ENCODE measurements at regions not wholly inside any gene's neighbourhood (a gene's known extent, or its start where the extent isn't known, plus 50 kb on each side); places are given as distances from the start of the nearest gene placed in this dataset.

DNA sequence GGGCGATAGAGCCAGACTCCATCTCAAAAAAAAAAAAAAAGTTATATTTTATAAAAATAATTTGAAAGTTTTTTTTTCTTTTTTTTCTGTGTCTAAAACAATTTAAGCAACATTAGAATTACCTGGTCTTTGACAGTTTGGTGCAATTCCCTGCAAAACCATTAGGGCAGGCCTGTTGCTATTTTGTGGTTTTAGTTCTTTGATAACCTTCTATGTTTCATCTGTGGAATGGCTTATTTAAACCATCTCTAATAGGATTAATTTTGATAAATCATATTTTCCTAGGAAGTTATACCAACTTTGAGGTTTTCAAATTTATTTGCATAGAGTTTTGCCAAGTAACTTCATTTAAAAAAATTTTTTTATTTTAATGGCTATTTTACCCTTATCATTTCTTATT is 141.2 kb upstream of the TWIST2 start:
- Histone ChIP-seq H3K9me3 (ENCODE audit: control insufficient read depth, insufficient read depth, low read depth, low read length) (no peaks in the 10 kb centered on the region), H3K27ac (ENCODE audit: low read length) (no peak overlapping the region), H3K27me3 (ENCODE audit: control insufficient read depth, insufficient read depth, low read length) (no peaks in the 10 kb centered on the region; the same call in 1 of the 2 replicates), H3K4me1 (ENCODE audit: control insufficient read depth, insufficient read depth, low read length) (no peaks in the 10 kb centered on the region), H3K36me3 (ENCODE audit: control insufficient read depth, insufficient read depth, low read length) (no peaks in the 10 kb centered on the region), H3K4me3 (ENCODE audit: low read depth in 2 of 2, low read length in 2 of 2) (no peak overlapping the region)
- CTCF ChIA-PET, result interaction anchor here (0.7 kb wide), 1 partner anchor 233 kb away, joined by 3 read pairs; no protein-coding TSS in a partner anchor
- TF ChIP-seq POLR2AphosphoS5 (IDR thresholded peaks at IDR 0.05; ENCODE audit: low read depth, low read length) (no peak), REST (IDR thresholded peaks at IDR 0.05; ENCODE audit: insufficient read depth in 1 of 2, low read depth in 2 of 2, low read length in 1 of 2) (no peak), CTCF (IDR thresholded peaks at IDR 0.05) (no peak), SIN3A (IDR thresholded peaks at IDR 0.05; ENCODE audit: borderline replicate concordance, insufficient read depth, low read depth, low read length) (no peak), TCF7L2 (IDR thresholded peaks at IDR 0.05; ENCODE audit: low read depth, low read length) (no peak)
- ATAC-seq, result no peak
- POLR2A ChIA-PET, result no interaction called here
- no TSS peak for BruUV-seq (replicated peaks)
- in situ Hi-C loops (cut with HindIII; ENCODE audit: low pct_unique_long_range_greater_than_20kb, low sequenced_read_pairs), result no loop called here
- intact Hi-C loops (cut with micrococcal nuclease; ENCODE audit: unreplicated experiment), result no loop called here
- no peak for DNase-seq (ENCODE audit: low read depth, low spot score)

- no peak for DNase-seq (ENCODE audit: low read depth, low spot score)
- BruUV-seq (replicated peaks), result no TSS peak
- H3K4me1 ChIP-seq (ENCODE audit: control insufficient read depth, insufficient read depth, low read length), result no peaks in the 10 kb centered on the region
- no peaks in the 10 kb centered on the region for H3K36me3 ChIP-seq (ENCODE audit: control insufficient read depth, insufficient read depth, low read length)
- no peaks in the 10 kb centered on the region; the same call in 1 of the 2 replicates for H3K27me3 ChIP-seq (ENCODE audit: control insufficient read depth, insufficient read depth, low read length)
- intact Hi-C loops (cut with micrococcal nuclease; ENCODE audit: unreplicated experiment) (no loop called here), in situ Hi-C loops (cut with HindIII; ENCODE audit: low pct_unique_long_range_greater_than_20kb, low sequenced_read_pairs) (no loop called here)
- TF ChIP-seq POLR2AphosphoS5 (IDR thresholded peaks at IDR 0.05; ENCODE audit: low read depth, low read length) (no peak), TCF7L2 (IDR thresholded peaks at IDR 0.05; ENCODE audit: low read depth, low read length) (no peak), SIN3A (IDR thresholded peaks at IDR 0.05; ENCODE audit: borderline replicate concordance, insufficient read depth, low read depth, low read length) (no peak), CTCF (IDR thresholded peaks at IDR 0.05) (no peak), REST (IDR thresholded peaks at IDR 0.05; ENCODE audit: insufficient read depth in 1 of 2, low read depth in 2 of 2, low read length in 1 of 2) (no peak)
- CTCF ChIA-PET, result no interaction called here
- no peak overlapping the region for H3K4me3 ChIP-seq (ENCODE audit: low read depth in 2 of 2, low read length in 2 of 2)
- H3K9me3 ChIP-seq (ENCODE audit: control insufficient read depth, insufficient read depth, low read depth, low read length), result no peaks in the 10 kb centered on the region
- no peak overlapping the region for H3K27ac ChIP-seq (ENCODE audit: low read length)
- no peak for ATAC-seq
- POLR2A ChIA-PET, result no interaction called here
Measured at GRCh38 chr2:238709325-238710025, 138.4 kb upstream of the TWIST2 start.
